Esophagus muscularis mucosa (tissue), 4 donors: ENCODE measurements at regions not wholly inside any gene's neighbourhood (a gene's known extent, or its start where the extent isn't known, plus 50 kb on each side); places are given as distances from the start of the nearest gene placed in this dataset.

Experiments used
- EP300 ChIP-seq: sonication (generic); formaldehyde crosslinking; IDR thresholded peaks from one replicate; pipeline ENCODE4 v1.6.1; 2017; ENCODE audit warnings: antibody characterized with exemption
- POLR2A ChIP-seq: fragments of 450-650 bp; IDR thresholded peaks from one replicate; pipeline ENCODE4 v1.6.1; 2017; ENCODE audit warnings: antibody characterized with exemption, moderate library complexity, mild to moderate bottlenecking, low read depth
- POLR2AphosphoS5 ChIP-seq, 2 donors: sonication (generic); formaldehyde crosslinking; IDR thresholded peaks; one replicate each; pipeline ENCODE4 v1.6.1; 2017; ENCODE audit warnings: antibody characterized with exemption in 2 of 2
- TF ChIP-seq, protein P1 (sequence below), 3 experiments: fragments of 200-600 bp in 2 of 3; fragments of 450-650 bp in 1 of 3; sonication (generic) in 2 of 3; IDR thresholded peaks; one replicate each; pipeline ENCODE4 v1.5.1; 2017 to 2019; ENCODE audit warnings: antibody characterized with exemption in 3 of 3, mild to moderate bottlenecking in 2 of 3, moderate library complexity in 1 of 3

DNA sequence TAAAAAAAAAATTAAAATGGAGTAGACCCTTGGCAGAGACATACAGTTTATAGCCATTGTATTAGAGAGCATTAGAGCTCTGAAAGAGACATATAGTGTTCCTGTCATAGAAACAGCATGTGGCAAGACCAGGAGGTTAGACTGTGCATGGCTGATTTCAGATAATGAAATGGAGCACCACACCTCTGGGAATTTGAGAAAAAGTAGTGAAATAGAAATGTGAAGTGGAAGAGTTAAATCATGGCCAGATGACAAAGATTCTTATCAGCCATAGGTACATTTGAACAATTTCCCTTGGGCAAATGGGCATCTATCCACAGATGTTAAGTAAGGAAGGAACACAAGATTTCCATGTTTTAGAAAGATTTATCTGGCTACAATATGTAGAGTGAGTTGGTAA lies 1083.1 kb downstream of the PLA2G4A start:
- TF ChIP-seq EP300 (no peak), POLR2A (no peak), POLR2AphosphoS5 (IDR thresholded peaks at IDR 0.05) (no peak)
- TF ChIP-seq, protein P1, sequence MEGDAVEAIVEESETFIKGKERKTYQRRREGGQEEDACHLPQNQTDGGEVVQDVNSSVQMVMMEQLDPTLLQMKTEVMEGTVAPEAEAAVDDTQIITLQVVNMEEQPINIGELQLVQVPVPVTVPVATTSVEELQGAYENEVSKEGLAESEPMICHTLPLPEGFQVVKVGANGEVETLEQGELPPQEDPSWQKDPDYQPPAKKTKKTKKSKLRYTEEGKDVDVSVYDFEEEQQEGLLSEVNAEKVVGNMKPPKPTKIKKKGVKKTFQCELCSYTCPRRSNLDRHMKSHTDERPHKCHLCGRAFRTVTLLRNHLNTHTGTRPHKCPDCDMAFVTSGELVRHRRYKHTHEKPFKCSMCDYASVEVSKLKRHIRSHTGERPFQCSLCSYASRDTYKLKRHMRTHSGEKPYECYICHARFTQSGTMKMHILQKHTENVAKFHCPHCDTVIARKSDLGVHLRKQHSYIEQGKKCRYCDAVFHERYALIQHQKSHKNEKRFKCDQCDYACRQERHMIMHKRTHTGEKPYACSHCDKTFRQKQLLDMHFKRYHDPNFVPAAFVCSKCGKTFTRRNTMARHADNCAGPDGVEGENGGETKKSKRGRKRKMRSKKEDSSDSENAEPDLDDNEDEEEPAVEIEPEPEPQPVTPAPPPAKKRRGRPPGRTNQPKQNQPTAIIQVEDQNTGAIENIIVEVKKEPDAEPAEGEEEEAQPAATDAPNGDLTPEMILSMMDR (IDR thresholded peaks at IDR 0.05): no peak
